Uterus (tissue), 2 donors: ENCODE measurements at regions not wholly inside any gene's neighbourhood (a gene's known extent, or its start where the extent isn't known, plus 50 kb on each side); places are given as distances from the start of the nearest gene placed in this dataset.

Source experiments
- POLR2A ChIP-seq, 2 donors: fragments of 450-650 bp; IDR thresholded peaks; one replicate each; pipeline ENCODE4 v1.6.1; 2016; ENCODE audit warnings: antibody characterized with exemption in 2 of 2, mild to moderate bottlenecking in 1 of 2, moderate library complexity in 1 of 2
- TF ChIP-seq, protein P1 (sequence below), 4 experiments: fragments of 200-600 bp in 2 of 4; fragments of 450-650 bp in 2 of 4; sonication (generic) in 2 of 4; IDR thresholded peaks; one replicate each; pipeline ENCODE4 v1.5.1; 2016 to 2019; ENCODE audit warnings: antibody characterized with exemption in 4 of 4, mild to moderate bottlenecking in 2 of 4, moderate library complexity in 1 of 4

- TF ChIP-seq, protein P1, sequence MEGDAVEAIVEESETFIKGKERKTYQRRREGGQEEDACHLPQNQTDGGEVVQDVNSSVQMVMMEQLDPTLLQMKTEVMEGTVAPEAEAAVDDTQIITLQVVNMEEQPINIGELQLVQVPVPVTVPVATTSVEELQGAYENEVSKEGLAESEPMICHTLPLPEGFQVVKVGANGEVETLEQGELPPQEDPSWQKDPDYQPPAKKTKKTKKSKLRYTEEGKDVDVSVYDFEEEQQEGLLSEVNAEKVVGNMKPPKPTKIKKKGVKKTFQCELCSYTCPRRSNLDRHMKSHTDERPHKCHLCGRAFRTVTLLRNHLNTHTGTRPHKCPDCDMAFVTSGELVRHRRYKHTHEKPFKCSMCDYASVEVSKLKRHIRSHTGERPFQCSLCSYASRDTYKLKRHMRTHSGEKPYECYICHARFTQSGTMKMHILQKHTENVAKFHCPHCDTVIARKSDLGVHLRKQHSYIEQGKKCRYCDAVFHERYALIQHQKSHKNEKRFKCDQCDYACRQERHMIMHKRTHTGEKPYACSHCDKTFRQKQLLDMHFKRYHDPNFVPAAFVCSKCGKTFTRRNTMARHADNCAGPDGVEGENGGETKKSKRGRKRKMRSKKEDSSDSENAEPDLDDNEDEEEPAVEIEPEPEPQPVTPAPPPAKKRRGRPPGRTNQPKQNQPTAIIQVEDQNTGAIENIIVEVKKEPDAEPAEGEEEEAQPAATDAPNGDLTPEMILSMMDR (IDR thresholded peaks at IDR 0.05) = no peak
- TF ChIP-seq POLR2A (IDR thresholded peaks at IDR 0.05) = no peak
Observed at GRCh38 chr2:78654941-78655340, 370.6 kb upstream of the REG3G start.
